HCT116 (cell line): ENCODE measurements at regions not wholly inside any gene's neighbourhood (a gene's known extent, or its start where the extent isn't known, plus 50 kb on each side); places are given as distances from the start of the nearest gene placed in this dataset.

Experiments used
- ATAC-seq: fragments of 200-7000 bp; cut with Tn5 transposase; 2 replicates; pipeline ENCODE4 v1.9.1; 2020; ENCODE audit warnings: mild to moderate bottlenecking, moderate library complexity
- BruUV-seq: library from RNA; stranded (reverse); fragments of 400-500 nt; replicated peaks from 2 replicates; lab custom pipeline; 2021; lab: Mats Ljungman, UMichigan
- CTCF ChIA-PET: fragments of 300-600 bp; sonication (Branson Sonifier 250); formaldehyde crosslinking; loops from one replicate; lab custom pipeline; 2021; ENCODE audit warnings: antibody characterized with exemption; lab: Charles Lee
- POLR2A ChIA-PET: fragments of 300-600, 350-600 bp; sonication (Branson Sonifier 250); formaldehyde crosslinking; loops from one replicate; lab custom pipeline; 2021; ENCODE audit warnings: antibody characterized with exemption; lab: Charles Lee
- RAD21 ChIA-PET, 2 experiments: fragments of 300-600 bp; sonication (Branson Sonifier 250); formaldehyde crosslinking; loops; one replicate each; lab custom pipeline; 2023; ENCODE audit warnings: low total read pairs in 2 of 2; ENCODE audit not compliant: uncharacterized antibody in 2 of 2, unreplicated experiment in 2 of 2, low non-redundant PET in 1 of 2; lab: Charles Lee
- DNase-seq: peaks from one replicate; pipeline ENCODE4 v3.0.0-alpha.2; 2010; ENCODE audit warnings: low read depth, low spot score
- H2AFZ ChIP-seq: fragments of 200-600 bp; shearing (Covaris generic), sonication (generic); 2 replicates; pipeline ENCODE4 v1.6.1; 2017; ENCODE audit warnings: low read depth, mixed run types, mixed read lengths, antibody characterized with exemption, low read length; ENCODE audit not compliant: poor library complexity, severe bottlenecking
- H3K27ac ChIP-seq: 2 replicates; pipeline ENCODE4 v1.5.1; 2012; ENCODE audit warnings: low read depth, low read length
- H3K27me3 ChIP-seq: fragments of 200-600 bp; sonication (generic); 2 replicates; pipeline ENCODE4 v1.6.1; 2016; ENCODE audit warnings: mixed run types, low read length, mixed read lengths; ENCODE audit not compliant: insufficient read depth
- H3K36me3 ChIP-seq, 2 experiments: fragments of 200-500 bp in 1 of 2; fragments of 200-600 bp in 1 of 2; sonication (Bioruptor generic) in 1 of 2; sonication (generic) in 1 of 2; 2 replicates each; pipeline versions ENCODE4 v1.5.1 to v1.6.1; 2014 to 2016; ENCODE audit warnings: low read length in 2 of 2, inconsistent platforms in 1 of 2, mixed read lengths in 1 of 2, mixed run types in 1 of 2; ENCODE audit not compliant: insufficient read depth in 2 of 2, control insufficient read depth in 1 of 2
- H3K4me1 ChIP-seq, 2 experiments: fragments of 200-600 bp in 1 of 2; sonication (generic) in 1 of 2; 2 replicates each; pipeline versions ENCODE4 v1.5.1 to v1.6.1; 2012 to 2017; ENCODE audit warnings: low read length in 2 of 2, inconsistent platforms in 1 of 2, mild to moderate bottlenecking in 1 of 2, mixed read lengths in 1 of 2, mixed run types in 1 of 2, moderate library complexity in 1 of 2; ENCODE audit not compliant: insufficient read depth in 2 of 2, control insufficient read depth in 1 of 2
- H3K4me2 ChIP-seq: fragments of 200-600 bp; sonication (generic); 2 replicates; pipeline ENCODE4 v1.6.1; 2017; ENCODE audit warnings: mixed run types, low read length, mixed read lengths
- H3K4me3 ChIP-seq, 2 experiments: fragments of 200-600 bp in 1 of 2; sonication (generic) in 1 of 2; replicated peaks in 1 of 2; 2 replicates each; pipeline ENCODE4 v1.5.1; 2011 to 2016; ENCODE audit warnings: low read length in 2 of 2, control low read depth in 1 of 2, low read depth in 1 of 2, mild to moderate bottlenecking in 1 of 2, mixed read lengths in 1 of 2, mixed run types in 1 of 2
- H3K79me2 ChIP-seq: fragments of 200-600 bp; sonication (generic); 2 replicates; pipeline ENCODE4 v1.6.1; 2017; ENCODE audit warnings: mild to moderate bottlenecking, mixed run types, low read length, moderate library complexity, mixed read lengths; ENCODE audit not compliant: insufficient read depth
- H3K9ac ChIP-seq: fragments of 200-600 bp; sonication (generic); 2 replicates; pipeline ENCODE4 v1.6.1; 2016; ENCODE audit warnings: low read length, mixed read lengths
- H3K9me2 ChIP-seq: fragments of 200-600 bp; sonication (generic), shearing (Covaris generic); 2 replicates; pipeline ENCODE4 v1.6.1; 2017; ENCODE audit warnings: mixed run types, mild to moderate bottlenecking, moderate library complexity; ENCODE audit not compliant: insufficient read depth
- H3K9me3 ChIP-seq, 2 experiments: fragments of 200-500 bp in 1 of 2; fragments of 200-600 bp in 1 of 2; sonication (Bioruptor generic) in 1 of 2; sonication (generic) in 1 of 2; 2 replicates each; pipeline ENCODE4 v1.6.1; 2014 to 2017; ENCODE audit warnings: low read length in 2 of 2, mixed read lengths in 2 of 2, inconsistent platforms in 1 of 2, low read depth in 1 of 2, mild to moderate bottlenecking in 1 of 2, mixed run types in 1 of 2, moderate library complexity in 1 of 2; ENCODE audit not compliant: control insufficient read depth in 1 of 2, insufficient read depth in 1 of 2
- H4K20me1 ChIP-seq: fragments of 200-600 bp; sonication (generic), shearing (Covaris generic); 2 replicates; pipeline ENCODE4 v1.6.1; 2017; ENCODE audit warnings: mixed run types, mild to moderate bottlenecking, moderate library complexity; ENCODE audit not compliant: insufficient read depth
- CTCF ChIP-seq, 3 experiments: fragments of 200-600 bp in 1 of 3; sonication (generic) in 1 of 3; IDR thresholded peaks in 2 of 3; conservative IDR thresholded peaks in 1 of 3; 2 replicates each; pipeline ENCODE4 v1.5.1; 2012 to 2017; ENCODE audit warnings: low read depth in 2 of 3, low read length in 2 of 3, antibody characterized with exemption in 1 of 3, borderline replicate concordance in 1 of 3, control low read depth in 1 of 3, mild to moderate bottlenecking in 1 of 3, mixed read lengths in 1 of 3, mixed run types in 1 of 3, moderate library complexity in 1 of 3; ENCODE audit not compliant: insufficient read depth in 1 of 3
- EGR1 ChIP-seq: IDR thresholded peaks from 2 replicates; pipeline ENCODE4 v1.6.1; 2012; ENCODE audit warnings: low read depth
- FOSL1 ChIP-seq: IDR thresholded peaks from 2 replicates; pipeline ENCODE4 v1.6.1; 2012; ENCODE audit warnings: low read depth
- JUND ChIP-seq: IDR thresholded peaks from 2 replicates; pipeline ENCODE4 v1.6.1; 2012
- POLR2A ChIP-seq: IDR thresholded peaks from 2 replicates; pipeline ENCODE4 v1.7.0; 2011; ENCODE audit warnings: borderline replicate concordance; ENCODE audit not compliant: insufficient read depth, insufficient read length; ENCODE audit errors: extremely low read depth
- POLR2AphosphoS5 ChIP-seq: IDR thresholded peaks from 2 replicates; pipeline ENCODE4 v1.6.1; 2011; ENCODE audit warnings: mild to moderate bottlenecking, low read depth, low read length, moderate library complexity
- RAD21 ChIP-seq: IDR thresholded peaks from 2 replicates; pipeline ENCODE4 v1.6.1; 2012; ENCODE audit warnings: low read depth, mild to moderate bottlenecking
- REST ChIP-seq: IDR thresholded peaks from 2 replicates; pipeline ENCODE4 v1.6.1; 2012; ENCODE audit warnings: low read depth
- SIN3A ChIP-seq: IDR thresholded peaks from 2 replicates; pipeline ENCODE4 v1.6.1; 2012; ENCODE audit warnings: low read depth
- YY1 ChIP-seq: IDR thresholded peaks from 2 replicates; pipeline ENCODE4 v1.6.1; 2011; ENCODE audit warnings: low read length, low read depth, moderate library complexity, mild to moderate bottlenecking; ENCODE audit not compliant: insufficient replicate concordance; ENCODE audit errors: extremely low read depth
- intact Hi-C: fragments of 100-400 bp; cut with micrococcal nuclease; formaldehyde crosslinking; loops from 2 replicates; pipeline ENCODE4 v1.10.0; 2022

GRCh38 chrX:125439194-125439849, 119.7 kb downstream of the TEX13C start:
- ATAC-seq (no peak), DNase-seq (no peak)
- H3K4me3 ChIP-seq = no peak overlapping the region
- no peak overlapping the region for H3K27ac ChIP-seq
- ChIA-PET CTCF (no interaction called here), RAD21 (no interaction called here), POLR2A (no interaction called here)
- no peaks in the 10 kb centered on the region for H3K4me1 ChIP-seq
- H3K27me3 ChIP-seq = no peaks in the 10 kb centered on the region
- H4K20me1 ChIP-seq = no peaks in the 10 kb centered on the region
- H3K9ac ChIP-seq = no peak overlapping the region
- no peak overlapping the region for H3K4me2 ChIP-seq
- intact Hi-C loops = no loop called here
- H3K9me2 ChIP-seq = no peaks in the 10 kb centered on the region
- no peaks in the 10 kb centered on the region for H3K79me2 ChIP-seq
- no peak for TF ChIP-seq REST
- H2AFZ ChIP-seq = no peak overlapping the region
- H3K9me3 ChIP-seq = no peaks in the 10 kb centered on the region
- H3K36me3 ChIP-seq = no peaks in the 10 kb centered on the region
- BruUV-seq = no TSS peak

- Histone ChIP-seq H2AFZ (no peak overlapping the region), H4K20me1 (no peaks in the 10 kb centered on the region), H3K27ac (no peak overlapping the region), H3K9me3 (no peaks in the 10 kb centered on the region), H3K9me2 (no peaks in the 10 kb centered on the region), H3K27me3 (no peaks in the 10 kb centered on the region), H3K79me2 (no peaks in the 10 kb centered on the region), H3K4me1 (no peaks in the 10 kb centered on the region), H3K9ac (no peak overlapping the region), H3K4me3 (no peak overlapping the region), H3K4me2 (no peak overlapping the region), H3K36me3 (no peaks in the 10 kb centered on the region)
- ATAC-seq (no peak), DNase-seq (no peak)
- CTCF ChIA-PET = no interaction called here
- TF ChIP-seq CTCF (IDR thresholded peaks at IDR 0.05 in 2 of 3, conservative IDR thresholded peaks at IDR 0.05 in 1 of 3; ENCODE audit: borderline replicate concordance in 1 of 3, insufficient read depth in 1 of 3, low read depth in 2 of 3, low read length in 2 of 3) (no peak), RAD21 (no peak), EGR1 (no peak), FOSL1 (no peak), SIN3A (no peak), JUND (no peak), POLR2A (no peak), YY1 (no peak), POLR2AphosphoS5 (no peak)
- POLR2A ChIA-PET = no interaction called here
- intact Hi-C loops = no loop called here
- RAD21 ChIA-PET = no interaction called here
- no TSS peak for BruUV-seq
Measured at GRCh38 chrX:125444659-125445058, 125.0 kb downstream of the TEX13C start.
